Panc1 (cell line): ENCODE measurements at regions not wholly inside any gene's neighbourhood (a gene's known extent, or its start where the extent isn't known, plus 50 kb on each side); places are given as distances from the start of the nearest gene placed in this dataset.

Source experiments
- ATAC-seq: fragments of 200-7000 bp; cut with Tn5 transposase; 2 replicates; pipeline ENCODE4 v1.9.1; 2020; ENCODE audit warnings: mild to moderate bottlenecking, moderate library complexity
- BruUV-seq: library from RNA; stranded (reverse); fragments of 400-500 nt; replicated peaks from 2 replicates; lab custom pipeline; 2021; lab: Mats Ljungman, UMichigan
- CTCF ChIA-PET: fragments of 300-600 bp; sonication (Branson Sonifier 250); formaldehyde crosslinking; loops from one replicate; lab custom pipeline; 2022; ENCODE audit warnings: antibody characterized with exemption; lab: Charles Lee
- POLR2A ChIA-PET: fragments of 300-600 bp; sonication (Branson Sonifier 250); formaldehyde crosslinking; loops from one replicate; lab custom pipeline; 2022; ENCODE audit warnings: antibody characterized with exemption; lab: Charles Lee
- DNase-seq: peaks from one replicate; pipeline ENCODE4 v3.0.0-alpha.2; 2010; ENCODE audit warnings: low read depth, low spot score
- H3K27ac ChIP-seq: 2 replicates; pipeline ENCODE4 v1.5.1; 2011; ENCODE audit warnings: mild to moderate bottlenecking, low read length, inconsistent platforms
- H3K27me3 ChIP-seq: fragments of 200-500 bp; sonication (Bioruptor generic); 2 replicates; pipeline ENCODE4 v1.6.0; 2014; ENCODE audit warnings: low read length, inconsistent platforms; ENCODE audit not compliant: control insufficient read depth, insufficient read depth
- H3K36me3 ChIP-seq: fragments of 200-500 bp; sonication (Bioruptor generic); 2 replicates; pipeline ENCODE4 v1.5.1; 2014; ENCODE audit warnings: inconsistent platforms, mild to moderate bottlenecking, low read length, moderate library complexity; ENCODE audit not compliant: control insufficient read depth, insufficient read depth
- H3K4me1 ChIP-seq: 2 replicates; pipeline ENCODE4 v1.5.1; 2011; ENCODE audit warnings: inconsistent platforms, mild to moderate bottlenecking, low read length, moderate library complexity; ENCODE audit not compliant: control insufficient read depth, insufficient read depth
- H3K4me3 ChIP-seq, 2 experiments: 2 replicates each; pipeline ENCODE4 v1.5.1; 2011 to 2012; ENCODE audit warnings: low read depth in 2 of 2, low read length in 2 of 2, mild to moderate bottlenecking in 2 of 2, inconsistent platforms in 1 of 2, moderate library complexity in 1 of 2
- H3K9me3 ChIP-seq: fragments of 200-500 bp; sonication (Bioruptor generic); 2 replicates; pipeline ENCODE4 v1.5.1; 2014; ENCODE audit warnings: low read depth, mild to moderate bottlenecking, inconsistent platforms, low read length, moderate library complexity; ENCODE audit not compliant: control insufficient read depth, insufficient read depth
- CTCF ChIP-seq: fragments of 450-650 bp; IDR thresholded peaks from 2 replicates; pipeline ENCODE4 v1.5.1; 2017; ENCODE audit warnings: mild to moderate bottlenecking
- POLR2AphosphoS5 ChIP-seq: IDR thresholded peaks from 2 replicates; pipeline ENCODE4 v1.6.1; 2012; ENCODE audit warnings: mild to moderate bottlenecking, low read depth, low read length, moderate library complexity
- REST ChIP-seq, 2 experiments: IDR thresholded peaks; 2 replicates each; pipeline ENCODE4 v1.6.1; 2011 to 2012; ENCODE audit warnings: low read depth in 2 of 2, control low read depth in 1 of 2, low read length in 1 of 2, mild to moderate bottlenecking in 1 of 2, moderate library complexity in 1 of 2; ENCODE audit not compliant: insufficient read depth in 1 of 2
- SIN3A ChIP-seq: IDR thresholded peaks from 2 replicates; pipeline ENCODE4 v1.6.1; 2012; ENCODE audit warnings: low read depth, mild to moderate bottlenecking, low read length, moderate library complexity, borderline replicate concordance; ENCODE audit not compliant: insufficient read depth
- TCF7L2 ChIP-seq: IDR thresholded peaks from 2 replicates; pipeline ENCODE4 v1.6.1; 2011; ENCODE audit warnings: mild to moderate bottlenecking, low read depth, low read length, inconsistent platforms
- in situ Hi-C: cut with HindIII; loops from 2 replicates; pipeline ENCODE4 v1.10.0; 2016; ENCODE audit warnings: low sequenced_read_pairs, low pct_unique_long_range_greater_than_20kb
- intact Hi-C: fragments of 100-400 bp; cut with micrococcal nuclease; formaldehyde crosslinking; loops from one replicate; pipeline ENCODE4 v1.10.0; 2022; ENCODE audit not compliant: unreplicated experiment

- POLR2A ChIA-PET, result no interaction called here
- no TSS peak for BruUV-seq
Observed at GRCh38 chr13:107733276-107733675, 482.1 kb downstream of the LIG4 start.

GRCh38 chr13:107730813-107731212 lies 484.5 kb downstream of the LIG4 start:
- CTCF ChIA-PET, result no interaction called here
- Histone ChIP-seq H3K4me1 (no peaks in the 10 kb centered on the region), H3K4me3 (no peak overlapping the region), H3K9me3 (no peaks in the 10 kb centered on the region), H3K36me3 (no peaks in the 10 kb centered on the region), H3K27me3 (no peaks in the 10 kb centered on the region), H3K27ac (no peak overlapping the region)
- POLR2A ChIA-PET, result no interaction called here
- in situ Hi-C loops (no loop called here), intact Hi-C loops (no loop called here)
- BruUV-seq, result no TSS peak
- no peak for TF ChIP-seq REST (IDR thresholded peaks at IDR 0.05; ENCODE audit: insufficient read depth in 1 of 2, low read depth in 2 of 2, low read length in 1 of 2)
- TF ChIP-seq POLR2AphosphoS5, result no peak
- TF ChIP-seq CTCF, result no peak
- TF ChIP-seq TCF7L2, result no peak
- no peak for TF ChIP-seq SIN3A
- no peak for ATAC-seq
- no peak for DNase-seq

More at GRCh38 chr13:107733276-107733675, 482.1 kb downstream of the LIG4 start:
- TF ChIP-seq CTCF (no peak), TCF7L2 (no peak), POLR2AphosphoS5 (no peak), SIN3A (no peak), REST (IDR thresholded peaks at IDR 0.05; ENCODE audit: insufficient read depth in 1 of 2, low read depth in 2 of 2, low read length in 1 of 2) (no peak)
- no peak overlapping the region for H3K27ac ChIP-seq
- ATAC-seq (no peak), DNase-seq (no peak)
- no peaks in the 10 kb centered on the region for H3K9me3 ChIP-seq
- CTCF ChIA-PET, result no interaction called here
- intact Hi-C loops (no loop called here), in situ Hi-C loops (no loop called here)
- H3K27me3 ChIP-seq, result no peaks in the 10 kb centered on the region
- H3K36me3 ChIP-seq, result no peaks in the 10 kb centered on the region
- H3K4me3 ChIP-seq, result no peak overlapping the region
- no peaks in the 10 kb centered on the region for H3K4me1 ChIP-seq
